H1 (cell line): ENCODE measurements at regions not wholly inside any gene's neighbourhood (a gene's known extent, or its start where the extent isn't known, plus 50 kb on each side); places are given as distances from the start of the nearest gene placed in this dataset.

Experiments used
- CTCF ChIA-PET: fragments of 300-600 bp; sonication (Branson Sonifier 250); formaldehyde crosslinking; loops from one replicate; lab custom pipeline; 2021; ENCODE audit not compliant: partially characterized antibody; lab: Charles Lee
- POLR2A ChIA-PET: fragments of 300-600 bp; sonication (Branson Sonifier 250); formaldehyde crosslinking; loops from one replicate; lab custom pipeline; 2021; ENCODE audit warnings: inconsistent platforms; ENCODE audit not compliant: partially characterized antibody; lab: Charles Lee
- DNase-seq, 2 experiments: peaks; one replicate each; pipeline versions ENCODE4 v3.0.0 to v3.0.0-alpha.2; 2010 to 2022; ENCODE audit warnings: low spot score in 2 of 2, low read depth in 1 of 2, mixed read lengths in 1 of 2
- FAIRE-seq: peaks from 2 replicates; lab custom pipeline; 2011; peaks lifted over from hg19 to GRCh38; lab: Jason Lieb, UNC
- H2AFZ ChIP-seq: 2 replicates; pipeline ENCODE4 v1.8.1; 2012; ENCODE audit warnings: low read length, inconsistent platforms
- H2AK5ac ChIP-seq: 2 replicates; pipeline ENCODE4 v1.6.1; 2013; ENCODE audit warnings: low read depth, low read length
- H2BK120ac ChIP-seq: replicated peaks from 2 replicates; pipeline ENCODE3; 2013; ENCODE audit warnings: low read depth, low read length, inconsistent platforms
- H2BK12ac ChIP-seq: 2 replicates; pipeline ENCODE4 v1.6.1; 2013; ENCODE audit warnings: low read depth, low read length
- H2BK15ac ChIP-seq: 2 replicates; pipeline ENCODE4 v1.6.1; 2013; ENCODE audit warnings: low read length
- H2BK20ac ChIP-seq: 2 replicates; pipeline ENCODE4 v1.6.1; 2013; ENCODE audit warnings: low read length
- H2BK5ac ChIP-seq: 2 replicates; pipeline ENCODE4 v1.6.1; 2013; ENCODE audit warnings: low read depth, low read length
- H3K14ac ChIP-seq: 2 replicates; pipeline ENCODE4 v1.6.1; 2013; ENCODE audit warnings: inconsistent platforms; ENCODE audit not compliant: insufficient read length
- H3K18ac ChIP-seq: 2 replicates; pipeline ENCODE4 v1.6.1; 2013; ENCODE audit warnings: low read length; ENCODE audit errors: extremely low read depth
- H3K23ac ChIP-seq: 2 replicates; pipeline ENCODE4 v1.6.1; 2013; ENCODE audit warnings: inconsistent platforms; ENCODE audit not compliant: insufficient read length
- H3K23me2 ChIP-seq: 2 replicates; pipeline ENCODE4 v1.6.1; 2013; ENCODE audit warnings: low read depth, low read length
- H3K27ac ChIP-seq: 2 replicates; pipeline ENCODE4 v1.6.1; 2011; ENCODE audit warnings: low read depth, low read length, inconsistent platforms
- H3K27me3 ChIP-seq, 4 experiments: replicated peaks in 1 of 4; 1 replicate in 1 of 4; 2 replicates in 3 of 4; pipeline versions ENCODE4 v1.6.1 to v1.8.1; 2011 to 2013; ENCODE audit warnings: low read length in 3 of 4, mild to moderate bottlenecking in 3 of 4, inconsistent platforms in 2 of 4, mixed read lengths in 2 of 4, moderate library complexity in 1 of 4; ENCODE audit not compliant: control insufficient read depth in 3 of 4, insufficient read depth in 3 of 4; ENCODE audit errors: extremely low read depth in 1 of 4
- H3K36me3 ChIP-seq, 4 experiments: 2 replicates each; pipeline versions ENCODE4 v1.6.1 to v1.8.1; 2011 to 2013; ENCODE audit warnings: mild to moderate bottlenecking in 4 of 4, low read length in 3 of 4, moderate library complexity in 2 of 4, control low read depth in 1 of 4, inconsistent platforms in 1 of 4; ENCODE audit not compliant: insufficient read depth in 4 of 4, control insufficient read depth in 2 of 4
- H3K4ac ChIP-seq: replicated peaks from 2 replicates; pipeline ENCODE3; 2013; ENCODE audit warnings: low read length, low read depth, mixed read lengths, inconsistent platforms; ENCODE audit not compliant: insufficient read length
- H3K4me1 ChIP-seq, 4 experiments: replicated peaks in 1 of 4; 1 replicate in 1 of 4; 2 replicates in 3 of 4; pipeline versions ENCODE4 v1.6.1 to v1.8.1; 2011 to 2013; ENCODE audit warnings: low read length in 3 of 4, inconsistent platforms in 2 of 4, mixed read lengths in 1 of 4; ENCODE audit not compliant: insufficient read depth in 4 of 4, control insufficient read depth in 3 of 4
- H3K4me2 ChIP-seq, 2 experiments: 2 replicates each; pipeline versions ENCODE4 v1.6.1 to v1.8.1; 2011 to 2013; ENCODE audit warnings: low read depth in 2 of 2, low read length in 2 of 2, control low read depth in 1 of 2, inconsistent platforms in 1 of 2, mild to moderate bottlenecking in 1 of 2; ENCODE audit not compliant: insufficient read depth in 1 of 2
- H3K4me3 ChIP-seq, 4 experiments: fragments of 200-600, 300-600 bp in 1 of 4; sonication (generic), shearing (Covaris generic), sonication (Bioruptor Twin) in 1 of 4; 2 replicates each; pipeline versions ENCODE4 v1.5.1 to v1.8.1; 2011 to 2016; ENCODE audit warnings: low read length in 4 of 4, low read depth in 3 of 4, control low read depth in 2 of 4, inconsistent platforms in 2 of 4, mild to moderate bottlenecking in 2 of 4, mixed read lengths in 1 of 4, moderate library complexity in 1 of 4; ENCODE audit not compliant: insufficient read depth in 2 of 4; ENCODE audit errors: extremely low read depth in 1 of 4
- H3K56ac ChIP-seq: replicated peaks from 2 replicates; pipeline ENCODE3; 2013; ENCODE audit warnings: low read depth, mild to moderate bottlenecking, mixed read lengths, low read length, inconsistent platforms; ENCODE audit not compliant: insufficient read length
- H3K79me1 ChIP-seq: 2 replicates; pipeline ENCODE4 v1.6.1; 2013; ENCODE audit warnings: low read depth, low read length, control low read depth
- H3K79me2 ChIP-seq, 2 experiments: 2 replicates each; pipeline versions ENCODE4 v1.6.1 to v1.8.1; 2012 to 2013; ENCODE audit warnings: low read length in 2 of 2, mild to moderate bottlenecking in 2 of 2, inconsistent platforms in 1 of 2; ENCODE audit not compliant: insufficient read depth in 2 of 2, control insufficient read depth in 1 of 2
- H3K9ac ChIP-seq, 4 experiments: replicated peaks in 1 of 4; 1 replicate in 1 of 4; 2 replicates in 3 of 4; pipeline versions ENCODE4 v1.6.1 to v1.8.1; 2011 to 2013; ENCODE audit warnings: low read depth in 3 of 4, low read length in 3 of 4, control low read depth in 2 of 4, mild to moderate bottlenecking in 2 of 4, moderate library complexity in 2 of 4, inconsistent platforms in 1 of 4; ENCODE audit errors: extremely low read depth in 1 of 4
- H3K9me3 ChIP-seq, 2 experiments: 2 replicates each; pipeline versions ENCODE4 v1.6.1 to v1.8.1; 2012 to 2013; ENCODE audit warnings: mild to moderate bottlenecking in 2 of 2, moderate library complexity in 2 of 2, control low read depth in 1 of 2, inconsistent platforms in 1 of 2, low read depth in 1 of 2, low read length in 1 of 2, mixed read lengths in 1 of 2; ENCODE audit not compliant: insufficient read depth in 2 of 2
- H4K20me1 ChIP-seq, 2 experiments: replicated peaks in 1 of 2; 2 replicates each; pipeline versions ENCODE3 to v1.8.1; 2011 to 2013; ENCODE audit warnings: inconsistent platforms in 2 of 2, low read length in 2 of 2, mild to moderate bottlenecking in 1 of 2; ENCODE audit not compliant: insufficient read depth in 2 of 2, control insufficient read depth in 1 of 2
- H4K5ac ChIP-seq: 2 replicates; pipeline ENCODE4 v1.6.1; 2013; ENCODE audit warnings: low read length, low read depth, mixed read lengths, inconsistent platforms; ENCODE audit not compliant: insufficient read length
- H4K8ac ChIP-seq: 2 replicates; pipeline ENCODE4 v1.8.0; 2013; ENCODE audit warnings: mild to moderate bottlenecking, moderate library complexity, low read length, inconsistent platforms; ENCODE audit not compliant: insufficient read depth; ENCODE audit errors: extremely low read depth
- H4K91ac ChIP-seq: replicated peaks from 2 replicates; pipeline ENCODE3; 2013; ENCODE audit warnings: low read length, mixed read lengths, inconsistent platforms; ENCODE audit not compliant: insufficient read length
- MAFK ChIP-seq: IDR thresholded peaks from 2 replicates; pipeline ENCODE4 v1.6.1; 2012; ENCODE audit warnings: low read depth, mild to moderate bottlenecking, improper control_type of control experiment, low read length
- SP1 ChIP-seq: IDR thresholded peaks from 2 replicates; pipeline ENCODE4 v1.6.1; 2011; ENCODE audit warnings: low read depth, low read length
- TF ChIP-seq, protein P1 (sequence below): IDR thresholded peaks from 2 replicates; pipeline ENCODE4 v1.6.1; 2012; ENCODE audit warnings: inconsistent platforms

DNA sequence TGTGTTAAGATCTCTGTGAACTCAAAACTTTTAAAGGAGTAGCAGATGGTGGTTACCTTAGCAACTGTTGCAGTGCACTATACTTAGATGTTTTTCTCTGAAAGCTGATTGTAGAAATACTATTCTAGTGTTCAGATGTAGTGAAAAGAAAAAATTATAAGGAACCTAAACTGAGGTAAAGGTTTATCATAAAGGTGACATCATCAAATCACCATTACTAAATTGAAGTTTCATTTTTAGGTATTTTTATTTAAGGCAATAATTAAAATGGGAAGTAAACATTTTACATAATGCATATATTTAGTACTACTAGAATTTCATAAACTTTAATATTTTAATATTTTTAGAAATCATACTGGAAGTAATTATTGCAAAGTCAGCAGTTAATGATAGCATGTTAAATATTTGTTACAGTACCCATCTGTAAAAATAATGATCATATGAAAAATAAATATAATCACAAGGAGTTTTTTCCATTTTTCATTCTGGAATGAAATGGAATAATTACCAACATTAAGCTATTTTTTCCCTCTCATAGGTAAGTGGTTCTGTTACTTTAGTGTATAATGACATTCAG, 141.1 kb upstream of the NAV3 start:
- Histone ChIP-seq H3K4me2 (no peak overlapping the region), H3K79me1 (no peaks in the 10 kb centered on the region), H4K91ac (no peak overlapping the region), H3K23me2 (no peaks in the 10 kb centered on the region; the same call in 1 of the 2 replicates), H4K5ac (no peak overlapping the region), H3K27me3 (no peaks in the 10 kb centered on the region), H3K36me3 (no peaks in the 10 kb centered on the region), H2BK15ac (no peak overlapping the region), H3K23ac (no peak overlapping the region), H2BK20ac (no peak overlapping the region), H3K14ac (no peak overlapping the region), H2BK12ac (no peak overlapping the region), H3K9ac (no peak overlapping the region), H2BK5ac (no peak overlapping the region), H3K18ac (no peak overlapping the region), H3K4ac (no peak overlapping the region), H2BK120ac (no peak overlapping the region), H3K79me2 (no peaks in the 10 kb centered on the region), H4K20me1 (no peaks in the 10 kb centered on the region), H3K9me3 (no peaks in the 10 kb centered on the region), H3K4me1 (no peaks in the 10 kb centered on the region), H3K4me3 (no peak overlapping the region), H2AK5ac (no peak overlapping the region), H3K56ac (no peak overlapping the region), H2AFZ (no peak overlapping the region), H4K8ac (no peak overlapping the region), H3K27ac (no peak overlapping the region)
- TF ChIP-seq, protein P1, sequence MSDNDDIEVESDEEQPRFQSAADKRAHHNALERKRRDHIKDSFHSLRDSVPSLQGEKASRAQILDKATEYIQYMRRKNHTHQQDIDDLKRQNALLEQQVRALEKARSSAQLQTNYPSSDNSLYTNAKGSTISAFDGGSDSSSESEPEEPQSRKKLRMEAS, result no peak
- no peak for TF ChIP-seq SP1
- peak; percentile 86; the same call in 1 of the 2 replicates for TF ChIP-seq MAFK
- FAIRE-seq (no peak), DNase-seq (no peak)
- POLR2A ChIA-PET, result no interaction called here
- CTCF ChIA-PET, result interaction anchor here (1.3 kb wide), 2 partner anchors 31 to 74 kb away, joined by 3 to 6 read pairs; no protein-coding TSS in a partner anchor
